ENCODE measurements at regions not wholly inside any gene's neighbourhood (a gene's known extent, or its start where the extent isn't known, plus 50 kb on each side); places are given as distances from the start of the nearest gene placed in this dataset.

DNA sequence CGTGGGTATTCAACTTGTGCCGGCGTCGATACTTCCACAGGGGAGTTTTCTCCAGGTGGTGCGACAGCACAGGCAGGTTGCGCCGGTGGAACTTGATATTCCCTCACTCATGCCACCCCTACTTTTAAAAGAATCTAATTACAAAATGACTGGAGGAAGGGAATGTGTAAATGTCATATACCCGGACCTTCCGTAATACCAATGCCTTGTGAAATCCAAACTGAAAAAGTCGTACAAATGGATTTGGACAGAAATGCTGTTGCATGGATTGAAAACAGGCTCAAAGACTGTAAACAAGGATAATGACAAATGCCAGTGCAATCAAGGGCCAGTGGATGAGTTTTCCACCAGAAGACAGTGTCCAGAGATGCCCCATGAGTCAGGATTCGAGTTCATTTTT, 235.3 kb upstream of the USP25 start:
- DNase-seq (no peak), ATAC-seq (no peak)
- TF ChIP-seq, protein P1, sequence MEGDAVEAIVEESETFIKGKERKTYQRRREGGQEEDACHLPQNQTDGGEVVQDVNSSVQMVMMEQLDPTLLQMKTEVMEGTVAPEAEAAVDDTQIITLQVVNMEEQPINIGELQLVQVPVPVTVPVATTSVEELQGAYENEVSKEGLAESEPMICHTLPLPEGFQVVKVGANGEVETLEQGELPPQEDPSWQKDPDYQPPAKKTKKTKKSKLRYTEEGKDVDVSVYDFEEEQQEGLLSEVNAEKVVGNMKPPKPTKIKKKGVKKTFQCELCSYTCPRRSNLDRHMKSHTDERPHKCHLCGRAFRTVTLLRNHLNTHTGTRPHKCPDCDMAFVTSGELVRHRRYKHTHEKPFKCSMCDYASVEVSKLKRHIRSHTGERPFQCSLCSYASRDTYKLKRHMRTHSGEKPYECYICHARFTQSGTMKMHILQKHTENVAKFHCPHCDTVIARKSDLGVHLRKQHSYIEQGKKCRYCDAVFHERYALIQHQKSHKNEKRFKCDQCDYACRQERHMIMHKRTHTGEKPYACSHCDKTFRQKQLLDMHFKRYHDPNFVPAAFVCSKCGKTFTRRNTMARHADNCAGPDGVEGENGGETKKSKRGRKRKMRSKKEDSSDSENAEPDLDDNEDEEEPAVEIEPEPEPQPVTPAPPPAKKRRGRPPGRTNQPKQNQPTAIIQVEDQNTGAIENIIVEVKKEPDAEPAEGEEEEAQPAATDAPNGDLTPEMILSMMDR (IDR thresholded peaks at IDR 0.05) = no peak
- no peaks in the 10 kb centered on the region for H3K36me3 Mint-ChIP-seq
- Histone ChIP-seq H3K9me3 (ENCODE audit: control insufficient read depth, insufficient read depth, low read length) (no peaks in the 10 kb centered on the region), H3K4me1 (ENCODE audit: control insufficient read depth, insufficient read depth, low read length) (peaks cover 3% of the 10 kb centered on the region), H3K4me3 (ENCODE audit: low read length) (no peak overlapping the region), H3K27ac (ENCODE audit: low read length) (no peak overlapping the region), H3K36me3 (ENCODE audit: control insufficient read depth, insufficient read depth, low read length) (no peaks in the 10 kb centered on the region), H3K27me3 (ENCODE audit: control insufficient read depth, insufficient read depth, low read length) (no peaks in the 10 kb centered on the region)
- no peak overlapping the region for H3K27ac Mint-ChIP-seq
- H3K27me3 Mint-ChIP-seq (ENCODE audit: low read depth in 2 of 2) = peaks cover 0 to 4% of the 10 kb centered on the region in 2 donors
- H3K9me3 Mint-ChIP-seq = no peaks in the 10 kb centered on the region
- H3K4me1 Mint-ChIP-seq = no peaks in the 10 kb centered on the region
- intact Hi-C loops (cut with micrococcal nuclease) = no loop called here
- H3K4me3 Mint-ChIP-seq = no peak overlapping the region
- 91% methylated on average over 9 of the region's 11 CpGs for WGBS (ENCODE audit: insufficient coverage)

DNA sequence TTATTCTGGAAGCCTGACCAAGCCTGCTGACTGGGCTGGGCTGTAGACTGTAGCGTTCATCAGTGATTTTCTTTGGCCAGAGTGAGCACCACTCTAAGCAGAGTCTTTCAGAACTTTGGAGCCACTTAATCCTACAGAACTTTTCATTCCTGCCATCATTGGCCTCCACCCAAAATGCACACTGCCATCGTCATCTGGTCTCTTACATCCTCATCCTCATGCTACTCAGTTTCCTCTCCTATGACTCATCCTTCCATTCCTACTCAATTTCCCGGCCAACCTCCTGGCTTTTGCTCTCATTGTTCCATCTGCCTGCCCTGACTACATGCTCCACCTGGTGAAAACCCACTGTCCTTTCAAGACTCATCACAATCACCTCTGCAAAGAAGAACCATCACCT, 233.8 kb upstream of the USP25 start:
- Histone ChIP-seq H3K9me3 (ENCODE audit: control insufficient read depth, insufficient read depth, low read length) (no peaks in the 10 kb centered on the region), H3K36me3 (ENCODE audit: control insufficient read depth, insufficient read depth, low read length) (no peaks in the 10 kb centered on the region), H3K4me3 (ENCODE audit: low read length) (no peak overlapping the region), H3K27me3 (ENCODE audit: control insufficient read depth, insufficient read depth, low read length) (no peaks in the 10 kb centered on the region), H3K4me1 (ENCODE audit: control insufficient read depth, insufficient read depth, low read length) (peaks cover 3% of the 10 kb centered on the region), H3K27ac (ENCODE audit: low read length) (no peak overlapping the region)
- Mint-ChIP-seq H3K9me3 (no peaks in the 10 kb centered on the region), H3K27me3 (ENCODE audit: low read depth in 2 of 2) (peaks cover 0 to 4% of the 10 kb centered on the region in 2 donors), H3K4me3 (no peak overlapping the region), H3K27ac (no peak overlapping the region), H3K36me3 (no peaks in the 10 kb centered on the region), H3K4me1 (no peaks in the 10 kb centered on the region)
- TF ChIP-seq, protein P1 (IDR thresholded peaks at IDR 0.05) = no peak
- 90% methylated on average over 3 of the region's 3 CpGs for WGBS (ENCODE audit: insufficient coverage)
- ATAC-seq = no peak
- intact Hi-C loops (cut with micrococcal nuclease) = no loop called here
- no peak for DNase-seq

DNA sequence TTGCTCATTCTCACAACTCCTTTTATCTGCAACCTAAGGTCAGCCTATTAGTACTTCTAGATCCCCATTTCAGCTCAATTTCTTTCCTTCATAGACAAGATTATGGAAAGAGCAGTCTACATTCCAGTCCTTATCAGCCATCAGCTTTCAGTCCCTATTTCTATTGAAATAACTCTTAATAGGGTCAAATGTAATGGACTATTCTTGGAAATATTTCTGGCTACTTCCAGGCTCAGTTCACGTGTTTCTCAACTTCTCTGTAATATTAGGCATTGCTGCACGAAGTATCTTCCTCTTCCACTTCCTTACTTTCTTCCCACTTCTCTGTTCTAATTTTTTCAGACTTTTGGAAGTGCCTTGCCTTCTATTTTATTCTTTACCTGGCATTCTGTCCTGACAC, 232.9 kb upstream of the USP25 start:
- no peak overlapping the region for H3K4me3 ChIP-seq (ENCODE audit: low read length)
- Mint-ChIP-seq H3K9me3 (no peaks in the 10 kb centered on the region), H3K4me1 (no peaks in the 10 kb centered on the region), H3K36me3 (no peaks in the 10 kb centered on the region), H3K27me3 (ENCODE audit: low read depth in 2 of 2) (peaks cover 0 to 4% of the 10 kb centered on the region in 2 donors), H3K27ac (no peak overlapping the region), H3K4me3 (no peak overlapping the region)
- WGBS (ENCODE audit: insufficient coverage) = 74% methylated on average over 2 of the region's 2 CpGs
- no peaks in the 10 kb centered on the region for H3K27me3 ChIP-seq (ENCODE audit: control insufficient read depth, insufficient read depth, low read length)
- TF ChIP-seq, protein P1 (IDR thresholded peaks at IDR 0.05) = no peak
- intact Hi-C loops (cut with micrococcal nuclease) = no loop called here
- no peak for ATAC-seq
- no peak for DNase-seq
- no peak overlapping the region for H3K27ac ChIP-seq (ENCODE audit: low read length)
- H3K4me1 ChIP-seq (ENCODE audit: control insufficient read depth, insufficient read depth, low read length) = peaks cover 3% of the 10 kb centered on the region
- H3K36me3 ChIP-seq (ENCODE audit: control insufficient read depth, insufficient read depth, low read length) = no peaks in the 10 kb centered on the region
- H3K9me3 ChIP-seq (ENCODE audit: control insufficient read depth, insufficient read depth, low read length) = no peaks in the 10 kb centered on the region

DNA sequence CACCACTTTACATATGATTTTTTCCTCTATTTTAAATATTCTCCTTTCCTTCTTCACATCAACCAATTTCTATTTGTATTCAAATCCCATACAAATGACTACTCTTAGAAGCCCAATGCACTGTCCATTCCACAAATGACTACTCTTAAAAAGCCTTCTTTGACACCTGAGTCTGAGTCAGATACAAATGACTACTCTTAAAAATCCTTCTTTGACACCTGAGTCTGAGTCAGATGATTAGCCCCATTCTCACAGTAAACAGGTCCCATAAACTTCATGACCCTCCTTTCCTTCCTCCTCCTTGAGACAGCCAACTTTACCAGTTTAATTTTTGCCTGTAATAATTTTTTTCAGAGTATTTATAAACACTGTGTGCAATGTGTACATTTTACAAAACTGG, 231.3 kb upstream of the USP25 start:
- no peak overlapping the region for H3K27ac Mint-ChIP-seq

More for the DNA sequence above, 231.3 kb upstream of the USP25 start:
- ATAC-seq (no peak), DNase-seq (no peak)
- H3K9me3 ChIP-seq (ENCODE audit: control insufficient read depth, insufficient read depth, low read length) = no peaks in the 10 kb centered on the region
- Mint-ChIP-seq H3K27me3 (ENCODE audit: low read depth in 2 of 2) (peaks cover 0 to 4% of the 10 kb centered on the region in 2 donors), H3K36me3 (no peaks in the 10 kb centered on the region), H3K9me3 (no peaks in the 10 kb centered on the region), H3K4me3 (no peak overlapping the region), H3K4me1 (no peaks in the 10 kb centered on the region)
- H3K27me3 ChIP-seq (ENCODE audit: control insufficient read depth, insufficient read depth, low read length) = no peaks in the 10 kb centered on the region
- TF ChIP-seq, protein P1 (IDR thresholded peaks at IDR 0.05) = no peak
- intact Hi-C loops (cut with micrococcal nuclease) = no loop called here
- H3K4me1 ChIP-seq (ENCODE audit: control insufficient read depth, insufficient read depth, low read length) = peaks cover 3% of the 10 kb centered on the region
- H3K27ac ChIP-seq (ENCODE audit: low read length) = no peak overlapping the region
- H3K4me3 ChIP-seq (ENCODE audit: low read length) = no peak overlapping the region
- no peaks in the 10 kb centered on the region for H3K36me3 ChIP-seq (ENCODE audit: control insufficient read depth, insufficient read depth, low read length)
